LHCN-M2 (cell line): ENCODE measurements at regions not wholly inside any gene's neighbourhood (a gene's known extent, or its start where the extent isn't known, plus 50 kb on each side); places are given as distances from the start of the nearest gene placed in this dataset.

Experiments used
- DNase-seq: peaks from one replicate; pipeline ENCODE4 v3.0.0-alpha.2; 2012; ENCODE audit warnings: low read depth

DNA sequence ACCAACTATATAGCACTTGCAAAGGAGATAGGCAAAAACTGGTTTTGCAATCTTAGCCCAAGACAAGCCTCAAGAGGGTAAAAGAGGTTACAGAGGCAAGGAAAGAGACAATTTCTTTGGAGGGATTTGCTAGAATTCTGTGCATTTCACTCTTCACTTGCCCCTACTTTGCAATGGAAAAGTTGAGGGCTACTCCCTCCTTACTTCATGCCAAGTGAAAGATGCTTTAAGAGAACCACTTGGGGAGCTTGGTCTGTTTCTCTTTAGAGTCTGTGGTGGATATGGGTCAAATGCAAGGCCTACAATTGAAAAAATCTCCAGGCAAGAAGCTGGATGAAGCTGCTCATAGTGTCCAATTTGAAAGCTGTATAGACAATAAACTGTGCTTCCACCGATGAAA is 167.7 kb upstream of the DIO2 start:
- DNase-seq: no peak

DNA sequence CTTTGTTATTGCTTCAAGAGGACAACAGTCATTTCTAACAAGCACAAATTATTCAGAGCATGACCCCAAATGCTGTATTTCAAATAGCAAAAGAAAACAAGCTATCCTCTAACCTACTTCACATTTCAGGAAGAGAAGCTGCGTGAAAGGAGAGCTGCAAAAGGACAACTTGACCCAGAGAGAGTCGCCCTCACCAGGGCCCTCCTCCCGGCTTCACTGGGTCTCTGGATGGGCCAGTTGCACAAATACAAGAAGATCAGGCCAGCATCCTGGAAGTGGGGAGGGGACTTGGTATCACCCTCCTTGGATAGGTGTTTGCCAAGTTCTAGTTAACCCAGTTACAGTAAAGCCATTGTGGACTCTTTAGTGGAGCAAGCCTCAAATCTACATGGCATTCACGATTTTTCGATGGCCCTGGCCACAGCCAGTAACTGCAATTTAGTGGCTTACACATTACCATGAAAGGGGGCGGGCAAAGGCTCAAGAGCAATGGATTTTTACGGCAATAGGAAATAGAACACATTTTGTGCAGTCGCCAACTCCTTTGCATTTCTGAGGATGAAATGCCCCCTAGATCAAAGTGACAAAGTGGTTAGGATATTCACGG is 166.9 kb upstream of the DIO2 start:
- no peak for DNase-seq

DNA sequence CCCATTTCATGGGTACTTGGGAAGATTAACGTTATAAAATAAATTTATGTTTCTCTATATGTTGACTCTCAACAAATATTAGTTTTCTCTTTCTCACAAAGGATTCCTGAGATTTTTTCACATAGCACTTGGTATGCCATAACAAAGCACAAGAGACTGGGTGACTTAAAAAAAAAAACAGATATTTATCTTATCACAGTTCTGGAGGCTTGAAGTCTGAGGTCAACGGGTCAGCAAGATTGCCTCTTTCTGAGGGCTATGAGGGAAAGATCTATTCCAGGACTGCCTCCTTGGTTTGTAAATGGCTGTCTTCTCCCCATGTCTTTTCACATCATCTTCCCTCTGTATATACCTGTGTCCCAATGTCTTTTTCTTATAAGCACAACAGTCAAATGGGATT is 153.5 kb upstream of the DIO2 start:
- no peak for DNase-seq

DNA sequence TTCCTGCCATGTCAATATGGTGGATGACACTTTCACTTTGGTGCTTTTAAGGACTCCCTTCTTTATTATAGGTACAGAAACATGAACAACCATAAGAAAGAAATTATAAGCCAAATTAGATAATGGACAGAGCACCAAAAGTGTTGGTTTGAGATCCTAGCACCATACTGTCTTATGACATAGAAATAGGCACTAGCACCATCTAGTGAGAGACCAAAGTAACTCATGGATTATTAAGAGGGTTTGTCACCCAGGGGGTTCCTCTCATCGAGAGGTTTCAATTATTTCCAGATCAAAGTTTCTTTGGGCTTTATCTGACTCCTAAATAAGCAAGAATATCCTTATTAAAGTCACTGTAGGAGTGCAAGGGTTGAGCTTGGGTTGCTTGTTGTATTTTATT is 153.0 kb upstream of the DIO2 start:
- peak; percentile 37 for DNase-seq

DNA sequence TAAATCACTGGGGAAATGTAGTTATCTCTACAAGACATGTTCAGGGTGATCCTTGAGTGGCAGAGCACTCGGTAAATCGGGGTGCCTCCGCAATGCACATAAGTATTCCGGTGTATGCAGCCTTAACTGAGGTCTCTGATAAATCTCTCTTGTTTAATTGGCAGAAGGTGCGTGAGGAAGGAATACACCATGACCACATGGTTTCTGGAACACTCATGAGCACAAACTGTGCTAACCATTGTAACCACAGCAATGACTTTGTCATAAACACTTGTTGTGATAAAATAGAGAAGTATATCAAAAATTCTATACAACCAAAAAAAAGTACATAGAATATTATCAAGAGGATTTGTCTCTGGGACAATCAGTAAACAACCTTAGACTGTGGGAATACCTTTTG is 146.8 kb upstream of the DIO2 start:
- peak; percentile 39 for DNase-seq

DNA sequence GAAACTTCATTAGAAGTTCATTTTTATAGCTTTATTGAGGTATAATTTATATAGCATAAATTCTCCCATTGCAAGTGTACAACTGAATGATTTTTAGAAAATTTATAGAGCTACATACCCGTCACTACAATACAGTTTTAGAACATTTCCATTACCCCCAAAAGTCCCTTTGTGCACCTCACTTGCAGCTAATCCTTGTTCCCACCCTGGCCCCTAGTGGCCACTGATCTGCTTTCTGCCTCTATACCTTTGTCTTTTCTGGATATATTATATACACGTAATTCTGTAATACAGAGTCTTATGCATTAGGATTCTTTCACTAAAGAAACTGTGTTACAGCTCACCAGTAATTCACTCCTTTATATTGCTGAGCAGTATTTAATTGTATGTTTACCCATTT is 145.1 kb upstream of the DIO2 start:
- peak; percentile 26 for DNase-seq

DNA sequence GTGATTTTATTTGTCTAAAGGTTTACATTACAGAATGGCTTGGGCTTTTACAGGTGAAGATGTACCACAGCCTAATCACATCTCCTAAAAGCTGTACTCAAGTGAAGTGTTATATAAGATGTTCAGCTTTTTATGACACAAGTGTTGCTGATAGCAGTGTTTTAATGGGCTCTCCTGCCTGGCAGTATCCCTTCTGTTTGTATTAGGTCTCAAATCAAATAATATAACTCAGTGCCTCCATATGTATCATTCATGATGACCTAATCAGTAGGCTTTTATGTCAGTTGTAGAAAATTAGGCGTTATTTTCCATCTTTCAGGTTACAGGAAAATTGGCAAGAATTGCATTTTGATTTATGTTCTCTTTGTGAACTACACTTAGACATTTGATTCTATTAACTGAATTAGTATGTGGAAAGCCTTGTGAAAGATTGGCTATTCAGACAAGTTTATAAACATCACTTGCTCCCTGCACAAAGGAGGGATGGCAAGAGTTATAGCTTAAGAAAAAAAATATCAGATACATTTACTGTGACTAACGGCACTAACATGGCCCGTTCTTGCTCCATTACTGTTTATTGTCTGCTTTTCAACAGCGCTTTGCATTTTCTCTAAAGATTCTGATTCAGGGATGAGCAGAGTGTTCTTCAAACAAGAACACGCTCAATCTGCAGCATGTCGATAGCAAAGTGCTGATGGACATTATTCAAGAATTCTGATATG is 143.7 kb upstream of the DIO2 start:
- DNase-seq: no peak

DNA sequence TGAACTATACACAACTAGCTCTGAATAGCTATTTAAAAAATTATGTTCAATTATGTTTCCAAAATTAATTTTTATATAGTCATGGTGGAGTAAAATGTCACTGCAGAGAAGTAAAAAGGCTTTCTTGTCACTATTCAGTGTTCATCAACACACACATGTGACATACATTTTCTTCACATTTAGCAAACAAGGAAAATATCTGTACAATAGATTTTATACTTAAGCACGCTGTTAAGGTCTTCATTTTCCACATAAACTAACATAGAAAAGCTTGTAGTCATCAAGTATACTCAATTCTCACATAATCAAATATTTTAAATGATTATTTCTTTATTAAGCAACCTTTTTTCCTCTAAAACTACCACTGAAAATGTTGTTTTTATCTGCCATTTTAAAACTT is 141.2 kb upstream of the DIO2 start:
- no peak for DNase-seq

DNA sequence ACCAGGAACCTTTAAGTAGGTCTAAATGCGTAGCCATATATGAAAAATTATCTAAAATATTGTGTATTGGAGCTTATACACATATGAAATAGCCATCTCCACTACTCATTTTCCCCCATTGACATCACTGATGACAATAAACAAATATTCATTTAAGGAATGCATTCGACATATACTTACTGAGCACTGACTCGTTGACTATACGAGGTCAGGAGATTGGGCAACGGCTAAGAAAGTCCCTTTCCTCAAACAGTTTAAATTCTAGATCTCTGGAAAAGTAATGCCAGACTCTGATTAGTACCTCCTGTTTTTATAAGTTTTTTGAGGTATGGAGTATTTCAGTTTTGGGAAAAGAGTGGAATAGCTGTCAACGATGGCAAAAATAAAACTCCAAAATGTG is 139.4 kb upstream of the DIO2 start:
- no peak for DNase-seq

DNA sequence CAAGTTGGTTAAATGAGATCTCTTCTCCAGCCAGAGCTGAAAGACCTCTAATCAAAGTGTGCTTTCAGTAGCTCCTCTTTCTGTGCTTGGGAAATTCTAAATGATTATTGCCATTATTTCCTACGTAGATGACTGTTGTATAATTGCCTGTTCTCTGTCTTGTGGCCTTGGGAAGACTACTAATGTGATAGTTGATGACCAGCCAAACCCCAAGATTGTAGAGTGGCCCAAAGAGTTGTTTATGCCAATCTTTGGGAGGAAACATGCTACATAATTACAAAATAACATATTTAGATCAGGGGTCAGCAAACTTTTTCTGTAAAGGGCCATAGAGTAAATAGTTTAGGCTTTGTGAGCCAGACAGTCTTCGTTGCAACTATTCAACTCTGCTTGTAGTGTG is 135.1 kb upstream of the DIO2 start:
- DNase-seq: no peak

DNA sequence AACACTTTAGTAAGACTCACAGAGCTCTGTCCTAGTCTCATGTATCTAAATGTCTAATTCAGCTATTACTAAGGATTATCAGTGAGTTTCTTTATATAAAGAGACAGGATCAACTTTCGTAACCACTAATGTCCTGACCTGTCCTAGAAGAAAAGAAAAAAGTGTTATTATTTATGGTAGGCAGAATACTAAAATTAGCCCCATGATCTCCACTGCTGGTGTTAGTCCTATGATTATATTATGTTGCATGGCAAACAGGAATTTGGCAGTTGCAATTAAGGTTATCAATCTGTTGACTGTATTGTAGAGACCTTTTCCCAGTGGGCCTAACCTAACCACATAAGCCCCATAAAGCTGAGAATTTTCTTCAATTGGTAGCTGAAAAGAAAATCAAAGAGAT is 132.9 kb upstream of the DIO2 start:
- DNase-seq: no peak

DNA sequence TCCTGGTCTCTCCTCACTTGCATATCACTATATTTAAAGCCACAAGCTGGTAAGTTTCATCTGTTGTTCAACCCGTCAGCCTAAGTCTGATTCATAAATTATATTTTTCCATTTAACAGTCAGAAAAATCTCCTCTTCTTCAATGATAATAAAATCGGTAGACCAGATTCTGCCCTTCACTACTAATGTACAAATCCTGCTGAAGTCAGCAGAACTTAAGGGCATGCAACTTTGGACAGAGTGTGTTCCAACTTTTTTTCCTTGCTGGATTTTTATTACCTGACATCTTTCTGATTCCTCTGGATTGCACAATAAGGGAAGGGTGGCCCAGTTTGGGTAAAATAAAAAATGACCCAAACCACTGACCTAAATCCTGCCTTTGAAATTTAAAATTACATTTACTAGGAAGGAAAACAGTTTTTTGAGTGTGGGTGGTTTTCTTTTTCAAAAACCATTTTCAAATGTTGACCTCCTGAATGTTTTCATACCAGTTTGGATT is 125.4 kb upstream of the DIO2 start:
- no peak for DNase-seq

DNA sequence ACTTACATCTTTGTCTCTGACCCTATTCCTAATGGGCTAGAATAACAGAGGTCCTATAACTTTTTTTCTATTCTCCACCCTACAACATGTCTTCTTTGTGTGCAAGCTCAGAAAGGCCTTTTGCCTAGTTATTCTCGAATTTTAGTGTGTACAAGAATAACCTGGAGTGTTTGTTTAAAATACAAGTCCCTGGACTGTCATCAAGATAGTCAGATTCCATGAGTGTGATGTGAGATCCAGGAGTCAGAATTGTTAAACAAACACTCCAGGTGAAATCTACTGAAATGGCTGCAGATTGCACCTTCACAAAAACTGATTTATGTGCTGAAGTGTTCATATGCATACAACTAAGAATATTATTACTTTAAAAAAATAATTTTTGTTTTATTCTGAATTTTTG is 114.4 kb upstream of the DIO2 start:
- no peak for DNase-seq

DNA sequence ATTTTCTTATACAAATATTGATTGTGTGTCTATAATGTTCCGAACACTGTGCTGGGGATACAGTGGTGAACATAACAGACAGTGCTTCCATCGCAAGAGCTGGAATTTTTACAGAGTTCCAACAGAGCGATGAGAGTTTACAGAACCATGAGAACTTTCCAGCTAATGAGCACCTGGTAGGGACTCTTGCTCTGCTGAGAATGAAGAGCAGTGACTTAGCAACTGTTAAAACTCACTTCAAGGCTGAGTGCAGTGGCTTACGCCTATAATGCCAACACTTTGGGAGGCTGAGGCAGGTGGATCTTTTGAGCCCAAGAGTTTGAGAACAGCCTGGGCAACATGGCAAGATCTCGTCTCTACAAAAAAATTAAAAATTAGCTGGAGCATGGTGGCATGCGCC is 113.8 kb upstream of the DIO2 start:
- no peak for DNase-seq

DNA sequence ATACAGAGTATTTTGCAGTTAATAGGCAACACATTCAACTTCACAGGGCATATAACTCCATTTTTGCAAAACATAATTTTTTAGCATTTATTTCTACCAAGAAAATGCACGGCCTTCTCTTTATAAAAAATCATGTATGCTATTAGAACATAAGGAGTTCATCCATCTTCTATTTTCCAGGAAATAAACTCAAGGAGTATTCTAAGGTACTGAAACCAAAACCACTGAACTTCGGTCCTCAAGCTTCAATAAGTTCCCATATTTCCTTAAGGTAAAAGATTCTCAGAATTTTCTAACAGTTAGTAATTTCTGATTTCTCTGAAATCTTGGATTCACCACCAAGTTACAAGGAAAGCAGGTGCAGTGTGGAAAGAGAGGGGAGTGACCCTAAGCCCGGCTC is 113.3 kb upstream of the DIO2 start:
- DNase-seq: no peak

DNA sequence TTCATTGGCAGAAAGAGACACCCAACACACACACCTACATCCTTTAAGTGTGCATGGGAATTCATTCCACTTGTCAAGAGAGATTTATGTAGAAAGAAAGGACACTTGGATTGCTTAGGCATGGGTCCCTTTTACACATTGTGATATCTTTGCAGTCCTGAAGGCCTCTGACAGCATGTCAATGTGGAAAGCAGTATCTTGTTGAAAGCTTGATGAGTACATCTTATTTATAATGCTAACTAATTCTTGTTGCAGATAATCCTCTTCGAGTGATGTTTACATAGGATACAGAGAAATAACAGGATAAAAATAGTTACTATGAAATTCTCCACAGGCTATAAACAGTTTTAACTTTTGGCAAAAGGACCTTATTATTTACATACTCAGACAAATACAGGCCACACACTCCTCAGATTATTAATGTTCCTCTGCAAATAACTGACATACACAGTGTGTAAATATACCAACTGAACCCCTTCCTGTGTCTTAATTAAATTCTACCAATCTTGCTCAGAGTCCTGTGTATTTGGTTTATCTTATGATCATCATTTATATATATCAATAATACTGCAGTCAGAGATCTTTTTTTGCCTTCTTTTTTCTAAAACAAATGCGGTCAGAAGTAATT is 111.8 kb upstream of the DIO2 start:
- DNase-seq: no peak

DNA sequence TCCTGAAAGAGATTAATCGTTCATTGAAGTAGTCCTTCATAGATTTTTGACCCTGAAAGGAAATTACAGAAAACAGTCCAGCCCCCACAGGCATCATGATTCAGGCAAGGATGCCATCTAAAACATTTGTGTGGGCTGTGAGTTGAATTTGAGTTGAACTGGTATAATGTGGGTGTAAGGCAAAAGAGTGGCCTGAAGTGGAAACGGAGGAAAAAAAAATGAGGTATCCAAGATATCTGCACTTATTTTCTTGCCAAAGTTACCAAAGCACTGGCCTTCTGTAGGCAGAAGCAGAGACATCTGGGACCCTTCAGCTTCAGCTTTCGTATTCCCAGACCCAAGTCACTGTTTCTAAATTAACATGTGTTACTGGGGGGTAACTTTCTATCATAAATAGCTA is 105.1 kb upstream of the DIO2 start:
- no peak for DNase-seq

DNA sequence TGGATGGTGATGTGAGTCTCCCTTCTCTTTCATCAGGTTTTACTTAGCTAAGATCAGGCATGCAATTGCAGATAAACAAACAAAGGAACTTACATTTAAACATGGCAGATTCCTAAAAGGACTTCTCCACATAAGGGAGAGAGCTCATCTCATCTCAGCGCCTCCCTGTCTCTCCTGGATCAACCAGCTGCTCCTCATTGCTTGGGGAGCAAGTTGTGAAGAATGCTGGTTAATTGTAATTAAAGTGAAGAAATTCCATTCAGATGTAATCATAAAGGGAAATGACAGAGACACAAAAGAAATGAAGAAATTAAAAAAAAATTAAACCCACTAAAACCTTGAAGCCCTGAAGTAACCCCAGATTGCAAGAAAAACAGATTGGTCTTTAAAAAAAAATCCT is 104.4 kb upstream of the DIO2 start:
- no peak for DNase-seq

DNA sequence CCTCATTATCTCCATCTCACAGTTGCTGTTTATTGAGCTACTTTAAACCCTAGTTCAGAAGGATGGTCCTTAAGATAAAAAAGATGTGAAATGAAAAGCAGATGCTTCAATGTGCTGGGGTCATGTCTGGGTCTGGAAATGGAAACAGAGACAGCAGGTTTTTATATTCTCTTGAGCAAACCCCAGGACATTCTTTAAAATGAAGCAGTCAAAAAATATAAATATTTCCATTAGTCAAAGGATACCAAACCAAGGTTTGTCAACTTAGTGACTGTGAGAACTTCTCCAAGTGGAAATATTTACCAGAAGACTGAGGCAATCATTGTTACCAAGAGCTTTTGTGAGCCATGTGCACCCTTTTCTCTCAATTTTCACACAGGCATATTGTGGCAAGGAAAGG is 102.5 kb upstream of the DIO2 start:
- no peak for DNase-seq

DNA sequence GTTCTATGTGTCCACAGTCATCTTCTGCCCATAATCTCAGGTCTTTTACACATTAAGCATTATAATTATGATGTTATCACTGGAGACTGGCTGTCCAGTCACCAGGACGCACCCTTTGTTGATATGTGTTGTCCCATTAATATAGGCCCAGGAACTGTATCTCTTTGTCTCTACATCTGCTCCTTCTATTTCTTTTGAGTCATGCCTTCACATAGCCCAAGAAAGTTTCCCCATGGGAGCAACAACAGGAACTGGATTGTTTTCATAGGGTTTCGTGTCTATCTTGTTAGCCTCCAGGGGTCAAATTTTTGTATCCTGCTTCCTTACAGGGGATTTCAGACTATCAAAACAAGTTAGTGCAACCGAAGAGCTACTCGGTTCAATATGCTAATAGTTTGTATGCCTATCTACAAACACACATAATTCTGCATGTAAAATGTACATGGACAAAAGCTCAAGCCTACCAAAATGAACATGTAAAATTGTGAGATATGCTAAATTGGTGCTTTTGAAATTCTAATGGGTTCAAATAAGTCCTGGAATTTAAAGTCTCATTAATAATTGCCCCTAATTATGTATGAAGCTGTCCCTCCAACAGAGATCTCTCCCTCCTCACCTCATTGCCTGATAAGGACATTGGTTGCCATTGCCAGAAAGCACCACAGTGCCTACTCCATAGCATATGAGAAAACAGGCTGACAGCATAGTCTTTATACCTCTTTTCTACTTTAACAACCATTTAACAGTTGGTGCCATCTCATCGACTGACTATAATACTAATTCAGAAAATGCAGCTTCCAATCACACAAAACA is 99.8 kb upstream of the DIO2 start:
- peak; percentile 88 for DNase-seq

DNA sequence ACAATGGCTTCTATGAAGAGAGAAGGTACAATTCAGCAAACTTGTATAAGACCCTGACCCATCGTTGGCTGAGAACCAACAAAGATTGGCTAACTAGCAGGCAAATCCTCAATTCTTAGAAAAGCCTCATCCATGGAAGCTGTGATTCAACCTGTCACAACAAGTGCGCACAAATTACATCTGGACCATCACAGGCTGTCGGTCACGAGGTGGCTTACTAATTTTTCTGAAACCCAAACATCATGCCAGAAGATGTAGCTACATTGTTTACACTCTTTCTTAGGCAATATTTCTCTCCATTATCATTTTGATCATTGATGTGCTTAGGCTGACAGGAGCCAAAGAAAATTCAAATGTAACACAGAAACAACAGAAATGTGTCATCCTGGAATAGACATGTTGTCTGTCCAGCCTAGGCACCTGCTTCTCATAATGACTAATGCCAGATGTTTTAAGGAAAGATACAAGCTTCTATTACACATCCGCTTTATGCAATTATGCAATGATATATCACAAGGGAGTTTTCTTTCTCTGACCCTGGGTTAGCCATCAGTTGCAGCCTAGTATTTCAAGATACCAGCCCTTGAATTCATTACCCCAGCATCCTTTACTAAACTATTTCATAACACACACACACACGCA is 92.9 kb upstream of the DIO2 start:
- peak; percentile 71 for DNase-seq

DNA sequence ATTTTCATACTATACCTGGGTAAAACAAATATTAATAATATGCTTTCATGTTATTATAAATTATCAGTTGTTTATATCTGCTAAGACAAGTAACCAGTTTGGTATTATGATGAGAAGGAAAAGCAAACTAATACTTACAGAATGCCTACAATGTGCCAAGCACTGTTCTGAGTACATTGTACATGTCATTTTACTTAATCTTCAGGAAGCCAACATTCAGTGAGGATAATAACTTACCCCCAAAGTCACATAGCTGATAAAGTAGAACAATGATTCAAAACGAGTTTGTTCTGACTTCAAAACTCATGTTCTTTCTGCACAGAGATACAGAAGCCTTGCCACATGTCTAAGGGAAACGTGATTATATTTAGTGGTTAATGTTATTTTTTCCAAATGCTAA is 89.0 kb upstream of the DIO2 start:
- DNase-seq: no peak
